Breast epithelium (tissue), 3 donors: ENCODE measurements at regions not wholly inside any gene's neighbourhood (a gene's known extent, or its start where the extent isn't known, plus 50 kb on each side); places are given as distances from the start of the nearest gene placed in this dataset.

Source experiments
- CTCF ChIP-seq, 3 donors: fragments of 450-650 bp; IDR thresholded peaks; one replicate each; pipeline ENCODE4 v1.5.1; 2016 to 2017; ENCODE audit warnings: antibody characterized with exemption in 3 of 3, mild to moderate bottlenecking in 3 of 3, moderate library complexity in 3 of 3
- POLR2AphosphoS5 ChIP-seq, 3 donors: sonication (generic); formaldehyde crosslinking; IDR thresholded peaks; one replicate each; pipeline ENCODE4 v1.6.1; 2017; ENCODE audit warnings: antibody characterized with exemption in 3 of 3

GRCh38 chr2:186105016-186105724 lies 366.6 kb downstream of the FSIP2 start:
- TF ChIP-seq CTCF (IDR thresholded peaks at IDR 0.05) (no peak), POLR2AphosphoS5 (IDR thresholded peaks at IDR 0.05) (no peak)
